CD4-positive, alpha-beta T cell treated with Interleukin-1 beta for 1 hour (primary cell): ENCODE measurements at regions not wholly inside any gene's neighbourhood (a gene's known extent, or its start where the extent isn't known, plus 50 kb on each side); places are given as distances from the start of the nearest gene placed in this dataset.

ENCODE experiments used
- DNase-seq, 2 donors: peaks; one replicate each; pipeline ENCODE4 v3.0.0-alpha.2; 2020 to 2022

- peak; percentile 35 to 90 for DNase-seq
These were observed 84.2 kb downstream of the CEBPB start for GRCh38 chr20:50274570-50275430.

DNA sequence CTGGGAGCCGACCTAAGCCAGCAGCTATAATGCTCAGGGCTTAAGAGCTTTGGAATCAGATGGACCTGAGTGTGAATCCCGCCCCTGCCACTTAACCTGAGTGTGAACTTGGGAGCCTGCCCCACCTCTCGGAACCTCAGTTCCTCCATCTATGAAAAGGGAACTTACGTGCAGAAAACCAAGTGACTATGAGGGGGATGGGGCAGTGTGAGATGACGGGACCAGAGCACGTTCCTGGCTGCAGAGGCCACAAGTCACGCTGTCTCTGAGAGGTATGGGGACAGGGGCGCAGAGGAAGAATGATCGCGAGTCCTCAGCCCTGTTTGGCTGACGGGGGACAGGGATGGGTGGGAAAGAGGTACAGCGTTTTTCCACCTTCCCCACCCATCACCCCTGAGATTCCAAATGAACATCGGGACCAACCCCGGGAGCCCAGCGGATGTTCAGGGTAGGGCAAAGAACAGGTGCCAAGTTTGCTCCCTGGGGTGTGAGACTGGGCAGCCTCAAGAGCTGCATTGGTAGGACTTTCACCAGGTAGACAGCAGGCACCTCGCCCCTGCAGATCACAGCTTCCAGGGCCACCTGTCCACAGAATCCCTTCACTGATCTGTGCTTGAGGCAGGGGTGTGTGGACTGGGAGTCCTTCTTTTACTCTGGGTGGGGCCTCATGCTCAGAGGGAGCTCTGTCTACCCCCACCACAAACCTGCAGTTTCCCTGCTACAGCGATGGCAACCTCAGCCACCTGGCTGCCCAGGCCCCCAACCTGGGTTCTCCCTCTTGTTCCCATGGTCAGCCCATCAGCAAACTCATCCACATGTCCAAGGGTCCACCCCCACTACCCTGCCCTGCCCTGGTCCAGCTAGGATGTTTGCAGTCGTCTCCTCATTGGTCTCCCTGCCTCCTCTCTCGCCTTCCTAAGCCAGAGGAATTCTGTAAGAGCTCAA lies 85.8 kb downstream of the CEBPB start:
- peak in 1 of 2 donors; percentile 67 for DNase-seq

DNA sequence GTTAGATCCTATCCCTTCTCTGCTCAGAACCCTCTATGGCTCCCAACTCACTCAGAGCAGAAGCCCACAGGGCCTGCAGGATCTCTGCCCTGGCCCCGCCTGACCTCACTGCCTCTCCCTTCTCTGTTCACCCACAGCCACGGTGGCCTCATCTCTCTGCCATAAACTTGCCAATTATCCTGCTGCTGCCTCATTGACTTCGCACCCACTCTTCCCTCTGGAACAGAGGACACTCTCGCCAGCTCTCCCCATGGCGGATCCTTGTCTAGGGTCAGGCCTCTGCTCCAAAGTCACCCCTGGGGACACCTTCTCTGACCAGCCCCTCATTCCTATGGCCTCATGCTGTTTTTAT lies 86.4 kb downstream of the CEBPB start:
- no peak for DNase-seq

- no peak for DNase-seq
These were observed 87.1 kb downstream of the CEBPB start for GRCh38 chr20:50277460-50278376.

DNA sequence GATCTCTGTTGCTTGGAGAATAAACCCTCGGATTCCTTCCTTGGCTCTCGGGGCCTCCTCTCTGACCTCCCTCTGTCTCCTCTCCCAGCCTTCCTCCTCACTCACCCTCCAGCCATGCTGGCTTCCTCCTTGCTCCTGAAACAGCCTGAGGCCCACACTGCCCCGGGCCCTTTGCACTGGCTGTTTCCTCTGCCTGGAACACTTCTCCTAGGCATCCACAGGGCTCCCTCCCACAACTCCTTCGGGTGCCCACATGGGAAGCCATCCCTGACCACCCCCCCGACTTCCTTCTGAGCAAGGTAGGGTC lies 87.7 kb downstream of the CEBPB start:
- no peak for DNase-seq

DNA sequence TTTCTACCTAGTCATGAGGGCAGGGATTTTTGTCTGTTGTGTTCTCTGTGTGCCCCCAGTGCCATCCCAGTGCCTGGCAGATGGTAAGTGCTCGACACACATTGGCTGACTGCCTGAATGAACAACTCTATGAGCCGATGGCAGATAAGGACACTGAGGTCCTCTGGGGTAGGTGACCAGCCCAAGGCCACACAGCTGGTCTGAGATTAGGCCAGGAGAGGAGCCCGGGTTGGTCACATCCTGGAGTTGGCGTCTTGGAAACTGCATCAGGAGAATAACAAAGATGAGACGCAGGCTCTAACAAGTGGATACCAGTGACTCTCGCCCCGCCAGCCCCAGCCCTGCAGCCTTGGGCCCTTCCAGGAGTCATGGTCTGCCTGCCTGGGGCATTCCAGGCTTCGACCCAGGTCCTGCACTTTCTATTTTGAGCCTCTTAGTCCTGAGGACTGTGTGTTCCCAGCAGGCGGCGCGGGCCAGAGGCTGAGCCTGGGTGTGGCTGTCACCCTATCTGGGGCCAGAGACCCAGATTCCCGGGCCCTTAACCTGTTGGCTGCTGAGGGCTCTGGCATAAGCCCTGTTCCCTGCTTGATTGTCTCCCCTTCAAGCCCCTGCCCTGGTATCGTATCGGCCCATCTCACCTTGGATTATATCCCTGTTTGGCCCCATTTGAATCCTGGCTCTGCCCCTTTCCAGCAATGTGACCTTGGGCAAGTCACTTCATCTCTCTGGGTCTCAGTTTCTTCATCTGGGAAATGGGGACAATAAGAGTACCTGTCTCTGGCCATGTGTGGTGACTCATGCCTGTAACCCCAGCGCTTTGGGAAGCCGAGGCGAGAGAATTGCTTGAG lies 88.3 kb downstream of the CEBPB start:
- no peak for DNase-seq

- no peak for DNase-seq
These were observed 89.6 kb downstream of the CEBPB start for GRCh38 chr20:50279988-50280850.

- DNase-seq: no peak
These were observed 90.4 kb downstream of the CEBPB start for GRCh38 chr20:50280851-50281655.

- DNase-seq: no peak
These were observed 91.4 kb downstream of the CEBPB start for GRCh38 chr20:50281831-50282591.

GRCh38 chr20:50282592-50283241 lies 92.1 kb downstream of the CEBPB start:
- DNase-seq: no peak

DNA sequence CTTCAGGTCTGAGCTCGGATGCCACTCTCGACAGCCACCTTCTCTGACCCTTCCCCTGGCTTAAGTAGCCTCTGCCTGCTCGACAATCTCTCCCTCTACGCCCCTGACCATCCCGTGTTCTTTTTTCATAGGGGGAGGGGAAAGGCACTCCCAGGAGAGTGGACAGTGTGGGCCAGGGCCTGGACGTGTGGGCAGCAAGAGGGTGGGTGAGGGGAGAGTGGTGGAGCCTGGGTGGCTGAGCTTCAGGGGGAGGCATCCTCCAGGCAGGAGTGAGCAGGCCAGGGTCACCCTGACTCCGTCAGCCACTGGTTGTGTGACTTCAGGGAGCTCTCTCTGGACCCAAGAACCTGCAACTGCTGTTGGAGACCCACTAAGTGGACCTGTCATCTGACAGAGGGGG lies 92.7 kb downstream of the CEBPB start:
- no peak for DNase-seq

DNA sequence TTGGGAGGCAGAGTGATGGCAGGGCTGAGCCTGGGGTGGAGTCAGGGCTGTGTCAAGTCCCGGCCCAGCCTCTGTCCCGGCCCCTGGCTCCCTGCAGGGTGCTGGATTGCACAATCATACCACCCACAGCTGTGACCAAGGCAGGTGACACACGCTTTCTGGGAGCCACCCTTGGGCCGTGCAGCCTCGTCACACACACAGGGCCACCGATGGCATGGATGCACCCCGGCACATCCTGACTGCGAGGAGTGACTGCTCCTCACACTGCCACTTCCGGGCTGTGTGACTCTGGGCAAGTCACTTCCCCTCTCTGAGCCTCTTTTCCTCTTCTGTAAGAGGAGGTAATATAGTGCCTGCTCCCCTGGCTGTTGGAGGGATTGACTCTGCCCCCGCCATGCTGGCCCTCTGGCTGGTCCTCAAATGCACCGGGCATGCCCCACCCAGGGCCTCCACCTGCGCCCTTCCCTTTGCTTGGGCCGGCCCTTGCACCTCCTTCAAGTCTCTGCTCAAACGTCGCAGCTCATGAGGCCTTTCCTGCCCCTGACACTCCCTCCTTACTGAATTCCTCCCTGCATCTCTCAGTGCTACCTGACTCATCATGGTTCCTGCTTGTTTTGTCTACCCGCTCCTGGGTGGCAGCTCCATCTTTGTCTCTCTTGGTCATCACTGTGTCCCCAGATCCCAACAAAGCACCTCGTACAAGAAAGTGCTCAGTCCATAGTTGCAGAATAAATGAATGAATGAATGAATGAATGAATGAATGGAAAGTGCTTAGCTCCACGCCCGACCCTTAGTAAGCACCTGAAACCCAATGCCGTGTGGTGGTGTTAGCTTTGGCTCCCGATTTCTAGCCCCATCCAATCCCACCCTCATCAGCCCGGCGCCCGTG lies 93.5 kb downstream of the CEBPB start:
- DNase-seq: peak in 1 of 2 donors; percentile 85

- no peak for DNase-seq
These were observed 94.3 kb downstream of the CEBPB start for GRCh38 chr20:50284811-50285375.

GRCh38 chr20:50285376-50286173 lies 94.9 kb downstream of the CEBPB start:
- no peak for DNase-seq

GRCh38 chr20:50286174-50286511 lies 95.5 kb downstream of the CEBPB start:
- DNase-seq: no peak

GRCh38 chr20:50286609-50287008 lies 96.0 kb downstream of the CEBPB start:
- DNase-seq: no peak

GRCh38 chr20:50287512-50287911 lies 96.9 kb downstream of the CEBPB start:
- no peak for DNase-seq
